Activated CD8-positive, alpha-beta T cell treated with anti-CD3 and anti-CD28 coated beads for 36 hours (primary cell): ENCODE measurements at regions not wholly inside any gene's neighbourhood (a gene's known extent, or its start where the extent isn't known, plus 50 kb on each side); places are given as distances from the start of the nearest gene placed in this dataset.
"Not testable (repeated sequence)": the region's sequence is repeated elsewhere in the genome, so short reads cannot be mapped to it uniquely, and the experiment has no call there.

ENCODE experiments used
- ATAC-seq: fragments of 200-7000 bp; cut with Tn5 transposase; one replicate; pipeline ENCODE4 v1.10.0; 2021; ENCODE audit warnings: mild to moderate bottlenecking, moderate library complexity
- CTCF ChIA-PET: fragments of 350-600 bp; sonication (Branson Sonifier 250); formaldehyde crosslinking; loops from one replicate; lab custom pipeline; 2021; ENCODE audit warnings: antibody characterized with exemption; lab: Charles Lee
- POLR2A ChIA-PET: fragments of 350-600 bp; sonication (Branson Sonifier 250); formaldehyde crosslinking; loops from one replicate; lab custom pipeline; 2021; ENCODE audit warnings: antibody characterized with exemption; lab: Charles Lee
- DNase-seq: peaks from one replicate; pipeline ENCODE4 v3.0.0-alpha.2; 2020
- H3K27ac Mint-ChIP-seq: one replicate; pipeline ENCODE4 v1.8.0; 2021; ENCODE audit warnings: mild to moderate bottlenecking, mixed read lengths
- H3K27me3 Mint-ChIP-seq: one replicate; pipeline ENCODE4 v1.8.0; 2021; ENCODE audit warnings: mixed read lengths
- H3K36me3 Mint-ChIP-seq: one replicate; pipeline ENCODE4 v1.8.0; 2021; ENCODE audit warnings: low read depth, mixed read lengths
- H3K4me1 Mint-ChIP-seq: one replicate; pipeline ENCODE4 v1.8.0; 2021; ENCODE audit warnings: low read depth, mixed read lengths
- H3K4me3 Mint-ChIP-seq: one replicate; pipeline ENCODE4 v1.8.0; 2021; ENCODE audit warnings: mild to moderate bottlenecking, moderate library complexity, mixed read lengths
- H3K9me3 Mint-ChIP-seq: one replicate; pipeline ENCODE4 v1.8.0; 2021; ENCODE audit warnings: mixed read lengths
- intact Hi-C: fragments of 100-400 bp; cut with micrococcal nuclease; formaldehyde crosslinking; loops from one replicate; pipeline ENCODE4 v1.10.0; 2022

DNA sequence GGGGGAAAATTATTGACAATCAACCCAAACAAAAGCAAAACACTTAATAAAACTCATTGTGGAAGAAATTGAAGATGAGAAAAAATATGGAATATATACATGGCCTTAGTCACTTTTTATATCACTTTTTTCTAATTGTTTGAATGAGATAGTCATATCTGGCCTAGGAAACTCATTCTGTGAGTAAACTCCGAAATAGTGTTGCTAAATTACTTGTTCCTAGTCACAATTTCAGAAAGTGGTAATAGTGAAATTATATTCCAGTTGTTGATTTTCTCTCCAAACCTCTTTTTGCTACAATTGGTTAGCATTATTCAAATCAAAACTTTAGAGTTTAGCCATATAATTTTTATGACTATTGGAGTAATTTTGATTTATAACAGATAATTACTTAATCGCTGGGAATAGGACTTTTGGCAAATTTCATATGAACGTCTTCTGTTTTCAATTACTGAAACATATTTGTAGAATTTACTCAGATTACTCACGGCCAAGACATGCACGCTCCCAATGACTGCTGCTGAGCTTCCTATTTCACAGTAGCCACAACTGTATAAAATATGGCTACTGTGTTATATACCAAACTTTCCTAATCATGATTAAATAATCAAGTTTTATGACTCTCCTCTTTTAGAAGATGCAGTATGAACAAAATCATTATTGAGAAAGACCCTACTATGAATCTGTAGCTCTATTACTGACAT, 199.7 kb upstream of the ZNF322 start:
- POLR2A ChIA-PET, H3K36me3 Mint-ChIP-seq, H3K4me3 Mint-ChIP-seq, DNase-seq, CTCF ChIA-PET, ATAC-seq, intact Hi-C loops, H3K27me3 Mint-ChIP-seq, H3K4me1 Mint-ChIP-seq, H3K9me3 Mint-ChIP-seq, H3K27ac Mint-ChIP-seq: not testable (repeated sequence)

- H3K9me3 Mint-ChIP-seq, CTCF ChIA-PET, H3K4me3 Mint-ChIP-seq, H3K36me3 Mint-ChIP-seq, H3K27me3 Mint-ChIP-seq, H3K4me1 Mint-ChIP-seq, intact Hi-C loops, H3K27ac Mint-ChIP-seq, DNase-seq, ATAC-seq, POLR2A ChIA-PET: not testable (repeated sequence)
Measured at GRCh38 chr6:26859771-26860163, 200.2 kb upstream of the ZNF322 start.

DNA sequence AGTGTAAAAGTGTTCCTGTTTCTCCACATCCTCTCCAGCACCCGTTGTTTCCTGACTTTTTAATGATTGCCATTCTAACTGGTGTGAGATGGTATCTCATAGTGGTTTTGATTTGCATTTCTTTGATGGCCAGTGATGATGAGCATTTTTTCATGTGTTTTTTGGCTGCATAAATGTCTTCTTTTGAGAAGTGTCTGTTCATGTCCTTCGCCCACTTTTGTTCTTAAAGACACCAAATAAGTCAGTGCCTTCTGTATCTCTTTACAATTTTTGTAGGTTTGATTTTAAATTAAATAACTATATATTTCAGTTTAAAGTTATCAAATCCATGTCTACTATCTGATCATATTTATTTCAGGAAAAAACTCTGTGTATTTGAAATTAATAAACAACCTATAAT, 202.4 kb upstream of the ZNF322 start:
- CTCF ChIA-PET, H3K9me3 Mint-ChIP-seq, H3K27me3 Mint-ChIP-seq, H3K27ac Mint-ChIP-seq, DNase-seq, H3K36me3 Mint-ChIP-seq, H3K4me1 Mint-ChIP-seq, H3K4me3 Mint-ChIP-seq, ATAC-seq, intact Hi-C loops, POLR2A ChIA-PET: not testable (repeated sequence)

DNA sequence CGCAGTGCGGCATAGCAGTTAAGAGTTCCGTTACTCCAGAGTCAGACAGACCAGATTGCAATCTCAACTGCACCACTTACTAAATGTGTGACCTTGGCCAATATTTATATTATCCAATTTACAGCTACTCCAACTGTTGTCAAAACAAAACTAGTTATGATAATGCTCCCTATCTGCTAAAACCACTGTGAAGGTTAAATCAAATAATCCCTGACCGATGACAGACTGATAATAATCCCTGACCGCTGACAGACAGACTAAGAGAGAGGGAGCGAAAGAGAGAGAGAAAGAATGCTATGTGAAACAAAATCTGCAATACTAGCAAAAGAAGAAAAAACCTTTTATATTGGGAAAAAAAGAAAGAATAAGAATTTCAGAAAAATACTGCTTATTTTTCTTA, 204.1 kb upstream of the ZNF322 start:
- ATAC-seq, intact Hi-C loops, H3K4me3 Mint-ChIP-seq, CTCF ChIA-PET, H3K36me3 Mint-ChIP-seq, H3K4me1 Mint-ChIP-seq, H3K27ac Mint-ChIP-seq, DNase-seq, H3K9me3 Mint-ChIP-seq, POLR2A ChIA-PET, H3K27me3 Mint-ChIP-seq: not testable (repeated sequence)

- intact Hi-C loops, DNase-seq, H3K27me3 Mint-ChIP-seq, H3K4me1 Mint-ChIP-seq, CTCF ChIA-PET, H3K9me3 Mint-ChIP-seq, POLR2A ChIA-PET, ATAC-seq, H3K36me3 Mint-ChIP-seq, H3K4me3 Mint-ChIP-seq, H3K27ac Mint-ChIP-seq: not testable (repeated sequence)
Measured at GRCh38 chr6:26898785-26899184, 239.2 kb upstream of the ZNF322 start.

- CTCF ChIA-PET, intact Hi-C loops, POLR2A ChIA-PET, H3K9me3 Mint-ChIP-seq, H3K36me3 Mint-ChIP-seq, DNase-seq, ATAC-seq, H3K27ac Mint-ChIP-seq, H3K4me1 Mint-ChIP-seq, H3K27me3 Mint-ChIP-seq, H3K4me3 Mint-ChIP-seq: not testable (repeated sequence)
Measured at GRCh38 chr6:26924206-26924605, 264.7 kb upstream of the ZNF322 start.

GRCh38 chr6:26928190-26928589, 268.6 kb upstream of the ZNF322 start:
- intact Hi-C loops = not testable (repeated sequence)

DNA sequence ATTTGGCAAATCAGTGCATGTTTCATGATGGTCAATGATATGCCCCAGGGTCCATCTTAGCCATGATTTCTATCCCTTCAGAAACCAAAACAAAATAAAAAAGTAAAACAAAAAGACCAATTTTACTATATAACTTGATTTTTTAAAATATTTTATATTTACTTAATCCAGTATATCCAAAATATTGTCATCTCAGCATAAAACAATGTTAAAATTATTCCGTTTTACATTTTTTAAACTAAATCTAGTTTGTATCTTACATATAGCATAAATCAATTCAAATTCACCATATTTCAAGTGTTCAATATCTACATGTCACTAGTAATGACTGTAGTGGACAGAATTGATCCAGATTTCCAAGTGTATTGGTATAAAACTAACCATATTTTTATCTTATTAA, 277.7 kb upstream of the ZNF322 start:
- ATAC-seq, H3K4me3 Mint-ChIP-seq, DNase-seq, H3K4me1 Mint-ChIP-seq, CTCF ChIA-PET, H3K27ac Mint-ChIP-seq, POLR2A ChIA-PET, intact Hi-C loops, H3K36me3 Mint-ChIP-seq, H3K27me3 Mint-ChIP-seq, H3K9me3 Mint-ChIP-seq: not testable (repeated sequence)

More at GRCh38 chr6:26928190-26928589, 268.6 kb upstream of the ZNF322 start:
- DNase-seq, CTCF ChIA-PET, ATAC-seq, POLR2A ChIA-PET, H3K27ac Mint-ChIP-seq, H3K9me3 Mint-ChIP-seq, H3K27me3 Mint-ChIP-seq, H3K4me3 Mint-ChIP-seq, H3K4me1 Mint-ChIP-seq, H3K36me3 Mint-ChIP-seq: not testable (repeated sequence)

GRCh38 chr6:26951211-26951610, 291.7 kb upstream of the ZNF322 start:
- intact Hi-C loops, H3K27me3 Mint-ChIP-seq, H3K9me3 Mint-ChIP-seq, POLR2A ChIA-PET, H3K36me3 Mint-ChIP-seq, H3K4me1 Mint-ChIP-seq, DNase-seq, H3K27ac Mint-ChIP-seq, ATAC-seq, CTCF ChIA-PET, H3K4me3 Mint-ChIP-seq: not testable (repeated sequence)

GRCh38 chr6:26956078-26956600, 291.4 kb upstream of the PRSS16 start:
- intact Hi-C loops, POLR2A ChIA-PET, H3K4me1 Mint-ChIP-seq, H3K27me3 Mint-ChIP-seq, CTCF ChIA-PET, H3K9me3 Mint-ChIP-seq, H3K36me3 Mint-ChIP-seq: not testable (repeated sequence)
- Mint-ChIP-seq H3K4me3 (peak overlapping the region; percentile 80), H3K27ac (peak overlapping the region; percentile 89)
- DNase-seq = peak; percentile 75
- ATAC-seq = peak; percentile 61
